ENCODE measurements at regions not wholly inside any gene's neighbourhood (a gene's known extent, or its start where the extent isn't known, plus 50 kb on each side); places are given as distances from the start of the nearest gene placed in this dataset.

- TF ChIP-seq, protein P1, sequence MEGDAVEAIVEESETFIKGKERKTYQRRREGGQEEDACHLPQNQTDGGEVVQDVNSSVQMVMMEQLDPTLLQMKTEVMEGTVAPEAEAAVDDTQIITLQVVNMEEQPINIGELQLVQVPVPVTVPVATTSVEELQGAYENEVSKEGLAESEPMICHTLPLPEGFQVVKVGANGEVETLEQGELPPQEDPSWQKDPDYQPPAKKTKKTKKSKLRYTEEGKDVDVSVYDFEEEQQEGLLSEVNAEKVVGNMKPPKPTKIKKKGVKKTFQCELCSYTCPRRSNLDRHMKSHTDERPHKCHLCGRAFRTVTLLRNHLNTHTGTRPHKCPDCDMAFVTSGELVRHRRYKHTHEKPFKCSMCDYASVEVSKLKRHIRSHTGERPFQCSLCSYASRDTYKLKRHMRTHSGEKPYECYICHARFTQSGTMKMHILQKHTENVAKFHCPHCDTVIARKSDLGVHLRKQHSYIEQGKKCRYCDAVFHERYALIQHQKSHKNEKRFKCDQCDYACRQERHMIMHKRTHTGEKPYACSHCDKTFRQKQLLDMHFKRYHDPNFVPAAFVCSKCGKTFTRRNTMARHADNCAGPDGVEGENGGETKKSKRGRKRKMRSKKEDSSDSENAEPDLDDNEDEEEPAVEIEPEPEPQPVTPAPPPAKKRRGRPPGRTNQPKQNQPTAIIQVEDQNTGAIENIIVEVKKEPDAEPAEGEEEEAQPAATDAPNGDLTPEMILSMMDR (IDR thresholded peaks at IDR 0.05) = no peak
- no peak for TF ChIP-seq POLR2A (IDR thresholded peaks at IDR 0.05)
Measured at GRCh38 chr7:20541608-20542349, 73.7 kb upstream of the ABCB5 start.
